ENCODE measurements at regions not wholly inside any gene's neighbourhood (a gene's known extent, or its start where the extent isn't known, plus 50 kb on each side); places are given as distances from the start of the nearest gene placed in this dataset.

- Histone ChIP-seq H3K36me3 (ENCODE audit: control insufficient read depth in 1 of 2, insufficient read depth in 2 of 2, low read depth in 1 of 2, low read length in 2 of 2) (no peaks in the 10 kb centered on the region), H3K14ac (ENCODE audit: low read length in 2 of 2) (no peak overlapping the region), H2BK120ac (ENCODE audit: low read depth, low read length) (no peak overlapping the region), H3K79me1 (replicated peaks; ENCODE audit: low read length, poor library complexity, severe bottlenecking) (no peaks in the 10 kb centered on the region), H3K9ac (ENCODE audit: low read length) (no peak overlapping the region), H3K18ac (ENCODE audit: low read depth in 1 of 2, low read length in 2 of 2) (peak overlapping the region in 1 of 2 experiments; percentile 18), H2BK12ac (ENCODE audit: low read length in 2 of 2) (peak overlapping the region; percentile 61 to 83), H3K4me2 (ENCODE audit: low read length, poor library complexity, severe bottlenecking) (no peak overlapping the region), H2BK5ac (ENCODE audit: low read depth, low read length, poor library complexity, severe bottlenecking) (no peak overlapping the region), H2AFZ (ENCODE audit: low read depth, low read length) (no peak overlapping the region), H4K91ac (ENCODE audit: low read length) (no peak overlapping the region), H3K27ac (ENCODE audit: low read length, poor library complexity, severe bottlenecking) (no peak overlapping the region), H2AK5ac (ENCODE audit: low read length, severe bottlenecking) (no peak overlapping the region), H3K4me1 (ENCODE audit: control insufficient read depth, insufficient read depth, low read depth, low read length) (no peaks in the 10 kb centered on the region), H3K23ac (ENCODE audit: low read length in 2 of 2) (no peak overlapping the region), H3K27me3 (ENCODE audit: control insufficient read depth in 1 of 2, insufficient read depth in 1 of 2, low read length in 2 of 2) (no peaks in the 10 kb centered on the region), H4K8ac (ENCODE audit: low read length) (no peak overlapping the region), H3K9me3 (ENCODE audit: control insufficient read depth, low read length) (no peaks in the 10 kb centered on the region), H3K4me3 (ENCODE audit: insufficient read depth in 1 of 2, low read depth in 1 of 2, low read length in 2 of 2) (no peak overlapping the region), H2BK15ac (ENCODE audit: low read depth, poor library complexity, severe bottlenecking) (no peak overlapping the region), H3K4ac (ENCODE audit: low read depth in 1 of 2, low read length in 2 of 2) (peak overlapping the region in 1 of 2 experiments; percentile 73)
- DNase-seq, result no peak
- 60% methylated on average over 8 of the region's 8 CpGs for WGBS
Observed at GRCh38 chr1:200248541-200248940, 161.3 kb downstream of the ZNF281 start.

GRCh38 chr1:200247518-200247917, 162.3 kb downstream of the ZNF281 start:
- H2BK120ac ChIP-seq (ENCODE audit: low read depth, low read length), result no peak overlapping the region
- no peak overlapping the region for H2AFZ ChIP-seq (ENCODE audit: low read depth, low read length)
- H2BK12ac ChIP-seq (ENCODE audit: low read length in 2 of 2), result peak overlapping the region in 1 of 2 experiments; percentile 67
- no peak overlapping the region for H3K23ac ChIP-seq (ENCODE audit: low read length in 2 of 2)
- H3K4me3 ChIP-seq (ENCODE audit: insufficient read depth in 1 of 2, low read depth in 1 of 2, low read length in 2 of 2), result peak overlapping the region in 1 of 2 experiments; percentile 41
- H3K18ac ChIP-seq (ENCODE audit: low read depth in 1 of 2, low read length in 2 of 2), result peak overlapping the region in 1 of 2 experiments; percentile 29
- peak overlapping the region; percentile 6 for H3K9ac ChIP-seq (ENCODE audit: low read length)
- H3K4me1 ChIP-seq (ENCODE audit: control insufficient read depth, insufficient read depth, low read depth, low read length), result no peaks in the 10 kb centered on the region
- DNase-seq, result no peak
- H4K91ac ChIP-seq (ENCODE audit: low read length), result no peak overlapping the region
- no peak overlapping the region for H4K8ac ChIP-seq (ENCODE audit: low read length)
- no peak overlapping the region for H3K27ac ChIP-seq (ENCODE audit: low read length, poor library complexity, severe bottlenecking)
- H3K4me2 ChIP-seq (ENCODE audit: low read length, poor library complexity, severe bottlenecking), result no peak overlapping the region
- H3K27me3 ChIP-seq (ENCODE audit: control insufficient read depth in 1 of 2, insufficient read depth in 1 of 2, low read length in 2 of 2), result no peaks in the 10 kb centered on the region
- no peak overlapping the region for H2BK15ac ChIP-seq (ENCODE audit: low read depth, poor library complexity, severe bottlenecking)
- H2BK5ac ChIP-seq (ENCODE audit: low read depth, low read length, poor library complexity, severe bottlenecking), result no peak overlapping the region
- H3K4ac ChIP-seq (ENCODE audit: low read depth in 1 of 2, low read length in 2 of 2), result no peak overlapping the region
- no peaks in the 10 kb centered on the region for H3K79me1 ChIP-seq (replicated peaks; ENCODE audit: low read length, poor library complexity, severe bottlenecking)
- H3K9me3 ChIP-seq (ENCODE audit: control insufficient read depth, low read length), result no peaks in the 10 kb centered on the region
- no peak overlapping the region for H2AK5ac ChIP-seq (ENCODE audit: low read length, severe bottlenecking)
- no peaks in the 10 kb centered on the region for H3K36me3 ChIP-seq (ENCODE audit: control insufficient read depth in 1 of 2, insufficient read depth in 2 of 2, low read depth in 1 of 2, low read length in 2 of 2)
- H3K14ac ChIP-seq (ENCODE audit: low read length in 2 of 2), result no peak overlapping the region
- WGBS, result 58% methylated on average over 14 of the region's 14 CpGs

GRCh38 chr1:200245473-200245872, 164.4 kb downstream of the ZNF281 start:
- DNase-seq, result no peak
- Histone ChIP-seq H2BK120ac (ENCODE audit: low read depth, low read length) (no peak overlapping the region), H3K36me3 (ENCODE audit: control insufficient read depth in 1 of 2, insufficient read depth in 2 of 2, low read depth in 1 of 2, low read length in 2 of 2) (no peaks in the 10 kb centered on the region), H2BK12ac (ENCODE audit: low read length in 2 of 2) (peak overlapping the region in 1 of 2 experiments; percentile 17), H3K4me2 (ENCODE audit: low read length, poor library complexity, severe bottlenecking) (no peak overlapping the region), H4K8ac (ENCODE audit: low read length) (no peak overlapping the region), H2AFZ (ENCODE audit: low read depth, low read length) (no peak overlapping the region), H3K4ac (ENCODE audit: low read depth in 1 of 2, low read length in 2 of 2) (no peak overlapping the region), H3K9ac (ENCODE audit: low read length) (no peak overlapping the region), H2BK15ac (ENCODE audit: low read depth, poor library complexity, severe bottlenecking) (no peak overlapping the region), H3K9me3 (ENCODE audit: control insufficient read depth, low read length) (no peaks in the 10 kb centered on the region), H3K4me1 (ENCODE audit: control insufficient read depth, insufficient read depth, low read depth, low read length) (no peaks in the 10 kb centered on the region), H2BK5ac (ENCODE audit: low read depth, low read length, poor library complexity, severe bottlenecking) (no peak overlapping the region), H3K27ac (ENCODE audit: low read length, poor library complexity, severe bottlenecking) (no peak overlapping the region), H3K18ac (ENCODE audit: low read depth in 1 of 2, low read length in 2 of 2) (no peak overlapping the region), H2AK5ac (ENCODE audit: low read length, severe bottlenecking) (no peak overlapping the region), H3K4me3 (ENCODE audit: insufficient read depth in 1 of 2, low read depth in 1 of 2, low read length in 2 of 2) (no peak overlapping the region), H3K27me3 (ENCODE audit: control insufficient read depth in 1 of 2, insufficient read depth in 1 of 2, low read length in 2 of 2) (no peaks in the 10 kb centered on the region), H3K14ac (ENCODE audit: low read length in 2 of 2) (no peak overlapping the region), H3K23ac (ENCODE audit: low read length in 2 of 2) (no peak overlapping the region), H4K91ac (ENCODE audit: low read length) (no peak overlapping the region), H3K79me1 (replicated peaks; ENCODE audit: low read length, poor library complexity, severe bottlenecking) (no peaks in the 10 kb centered on the region)
- WGBS, result 93% methylated on average over 7 of the region's 7 CpGs

- Histone ChIP-seq H2BK12ac (ENCODE audit: low read length in 2 of 2) (no peak overlapping the region), H2AFZ (ENCODE audit: low read depth, low read length) (no peak overlapping the region), H3K36me3 (ENCODE audit: control insufficient read depth in 1 of 2, insufficient read depth in 2 of 2, low read depth in 1 of 2, low read length in 2 of 2) (no peaks in the 10 kb centered on the region), H2BK120ac (ENCODE audit: low read depth, low read length) (peak overlapping the region; percentile 64), H2BK15ac (ENCODE audit: low read depth, poor library complexity, severe bottlenecking) (no peak overlapping the region), H3K23ac (ENCODE audit: low read length in 2 of 2) (no peak overlapping the region), H3K18ac (ENCODE audit: low read depth in 1 of 2, low read length in 2 of 2) (peak overlapping the region; percentile 43 to 86), H3K4me2 (ENCODE audit: low read length, poor library complexity, severe bottlenecking) (peak overlapping the region; percentile 57), H3K27ac (ENCODE audit: low read length, poor library complexity, severe bottlenecking) (no peak overlapping the region), H3K27me3 (ENCODE audit: control insufficient read depth in 1 of 2, insufficient read depth in 1 of 2, low read length in 2 of 2) (no peaks in the 10 kb centered on the region), H3K4ac (ENCODE audit: low read depth in 1 of 2, low read length in 2 of 2) (peak overlapping the region in 1 of 2 experiments; percentile 91), H3K14ac (ENCODE audit: low read length in 2 of 2) (no peak overlapping the region), H3K4me1 (ENCODE audit: control insufficient read depth, insufficient read depth, low read depth, low read length) (no peaks in the 10 kb centered on the region), H4K8ac (ENCODE audit: low read length) (peak overlapping the region; percentile 39), H3K4me3 (ENCODE audit: insufficient read depth in 1 of 2, low read depth in 1 of 2, low read length in 2 of 2) (peak overlapping the region in 1 of 2 experiments; percentile 57), H2BK5ac (ENCODE audit: low read depth, low read length, poor library complexity, severe bottlenecking) (no peak overlapping the region), H4K91ac (ENCODE audit: low read length) (no peak overlapping the region), H3K79me1 (replicated peaks; ENCODE audit: low read length, poor library complexity, severe bottlenecking) (no peaks in the 10 kb centered on the region), H2AK5ac (ENCODE audit: low read length, severe bottlenecking) (no peak overlapping the region), H3K9me3 (ENCODE audit: control insufficient read depth, low read length) (no peaks in the 10 kb centered on the region), H3K9ac (ENCODE audit: low read length) (peak overlapping the region; percentile 53)
- WGBS, result 51% methylated on average over 11 of the region's 11 CpGs
- peak; percentile 82 for DNase-seq
Observed at GRCh38 chr1:200243042-200243437, 166.8 kb downstream of the ZNF281 start.

Data from mesenchymal stem cell (in vitro differentiated cells and primary cell).